ENCODE measurements at regions not wholly inside any gene's neighbourhood (a gene's known extent, or its start where the extent isn't known, plus 50 kb on each side); places are given as distances from the start of the nearest gene placed in this dataset.

GRCh38 chr5:66356011-66356565 lies 212.0 kb downstream of the SREK1 start:
- ChIA-PET POLR2A (no interaction called here), CTCF (interaction anchor here (0.6 kb wide), 1 partner anchor 454 kb away, joined by 3 read pairs; no protein-coding TSS in a partner anchor)
- Histone ChIP-seq H3K4me3 (ENCODE audit: low read depth, low read length) (no peak overlapping the region), H3K9me3 (ENCODE audit: control insufficient read depth, insufficient read depth, low read depth, low read length) (no peaks in the 10 kb centered on the region), H3K4me1 (ENCODE audit: control insufficient read depth, insufficient read depth, low read length) (no peaks in the 10 kb centered on the region), H3K36me3 (ENCODE audit: control insufficient read depth in 2 of 2, insufficient read depth in 1 of 2, low read length in 2 of 2) (no peaks in the 10 kb centered on the region), H3K27ac (ENCODE audit: extremely low read depth, low read depth, low read length) (no peak overlapping the region)
- TF ChIP-seq ZNF670 (tag by site-specific recombination; IDR thresholded peaks at IDR 0.05; ENCODE audit: low read depth) (no peak), ZNF677 (tag by site-specific recombination; IDR thresholded peaks at IDR 0.05) (no peak), ZBTB17 (tag by site-specific recombination; IDR thresholded peaks at IDR 0.05) (no peak), ZNF37A (tag by site-specific recombination; IDR thresholded peaks at IDR 0.05) (no peak), ZNF138 (tag by site-specific recombination; IDR thresholded peaks at IDR 0.05; ENCODE audit: borderline replicate concordance) (no peak), KLF8 (tag by site-specific recombination; IDR thresholded peaks at IDR 0.05) (no peak), ZFP37 (tag by site-specific recombination; IDR thresholded peaks at IDR 0.05) (no peak), MYNN (tag by site-specific recombination; IDR thresholded peaks at IDR 0.05; ENCODE audit: borderline replicate concordance) (no peak), BCL11A (tag by site-specific recombination; IDR thresholded peaks at IDR 0.05; ENCODE audit: low read depth) (no peak), ZNF707 (tag by site-specific recombination; IDR thresholded peaks at IDR 0.05) (no peak), ZNF555 (tag by site-specific recombination; conservative IDR thresholded peaks at IDR 0.05) (no peak), ZNF610 (tag by site-specific recombination; IDR thresholded peaks at IDR 0.05; ENCODE audit: borderline replicate concordance) (no peak), KLF16 (tag by site-specific recombination; IDR thresholded peaks at IDR 0.05) (no peak), ZNF600 (tag by site-specific recombination; IDR thresholded peaks at IDR 0.05) (no peak)
- TF ChIP-seq, protein P1, sequence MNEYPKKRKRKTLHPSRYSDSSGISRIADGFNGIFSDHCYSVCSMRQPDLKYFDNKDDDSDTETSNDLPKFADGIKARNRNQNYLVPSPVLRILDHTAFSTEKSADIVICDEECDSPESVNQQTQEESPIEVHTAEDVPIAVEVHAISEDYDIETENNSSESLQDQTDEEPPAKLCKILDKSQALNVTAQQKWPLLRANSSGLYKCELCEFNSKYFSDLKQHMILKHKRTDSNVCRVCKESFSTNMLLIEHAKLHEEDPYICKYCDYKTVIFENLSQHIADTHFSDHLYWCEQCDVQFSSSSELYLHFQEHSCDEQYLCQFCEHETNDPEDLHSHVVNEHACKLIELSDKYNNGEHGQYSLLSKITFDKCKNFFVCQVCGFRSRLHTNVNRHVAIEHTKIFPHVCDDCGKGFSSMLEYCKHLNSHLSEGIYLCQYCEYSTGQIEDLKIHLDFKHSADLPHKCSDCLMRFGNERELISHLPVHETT (tag by site-specific recombination; IDR thresholded peaks at IDR 0.05), result no peak

DNA sequence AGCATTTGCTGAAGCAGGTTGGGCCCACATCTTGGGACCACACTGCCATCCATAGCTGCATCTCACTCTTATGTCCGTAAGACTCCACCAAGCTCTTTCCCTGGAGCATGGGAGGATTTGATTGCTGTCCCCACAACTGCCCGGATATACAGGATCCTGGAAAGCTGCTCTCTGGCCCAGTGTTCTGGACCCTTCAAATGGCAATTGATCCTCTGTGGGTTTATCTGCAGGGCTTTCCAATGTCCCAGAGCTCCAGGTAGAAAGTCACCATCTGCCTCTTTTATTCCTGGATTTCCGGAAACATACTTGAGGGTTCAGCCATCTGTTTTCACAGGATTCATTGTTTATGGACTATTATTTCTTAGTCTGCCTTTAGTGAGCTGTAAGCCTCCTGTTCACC lies 214.6 kb downstream of the SREK1 start:
- ChIA-PET CTCF (interaction anchor here (0.5 kb wide), 1 partner anchor 413 kb away, joined by 3 read pairs; no protein-coding TSS in a partner anchor), POLR2A (no interaction called here)
- Histone ChIP-seq H3K4me3 (ENCODE audit: low read depth, low read length) (no peak overlapping the region), H3K27ac (ENCODE audit: extremely low read depth, low read depth, low read length) (no peak overlapping the region), H3K4me1 (ENCODE audit: control insufficient read depth, insufficient read depth, low read length) (no peaks in the 10 kb centered on the region), H3K9me3 (ENCODE audit: control insufficient read depth, insufficient read depth, low read depth, low read length) (no peaks in the 10 kb centered on the region), H3K36me3 (ENCODE audit: control insufficient read depth in 2 of 2, insufficient read depth in 1 of 2, low read length in 2 of 2) (no peaks in the 10 kb centered on the region)
- TF ChIP-seq, protein P2, sequence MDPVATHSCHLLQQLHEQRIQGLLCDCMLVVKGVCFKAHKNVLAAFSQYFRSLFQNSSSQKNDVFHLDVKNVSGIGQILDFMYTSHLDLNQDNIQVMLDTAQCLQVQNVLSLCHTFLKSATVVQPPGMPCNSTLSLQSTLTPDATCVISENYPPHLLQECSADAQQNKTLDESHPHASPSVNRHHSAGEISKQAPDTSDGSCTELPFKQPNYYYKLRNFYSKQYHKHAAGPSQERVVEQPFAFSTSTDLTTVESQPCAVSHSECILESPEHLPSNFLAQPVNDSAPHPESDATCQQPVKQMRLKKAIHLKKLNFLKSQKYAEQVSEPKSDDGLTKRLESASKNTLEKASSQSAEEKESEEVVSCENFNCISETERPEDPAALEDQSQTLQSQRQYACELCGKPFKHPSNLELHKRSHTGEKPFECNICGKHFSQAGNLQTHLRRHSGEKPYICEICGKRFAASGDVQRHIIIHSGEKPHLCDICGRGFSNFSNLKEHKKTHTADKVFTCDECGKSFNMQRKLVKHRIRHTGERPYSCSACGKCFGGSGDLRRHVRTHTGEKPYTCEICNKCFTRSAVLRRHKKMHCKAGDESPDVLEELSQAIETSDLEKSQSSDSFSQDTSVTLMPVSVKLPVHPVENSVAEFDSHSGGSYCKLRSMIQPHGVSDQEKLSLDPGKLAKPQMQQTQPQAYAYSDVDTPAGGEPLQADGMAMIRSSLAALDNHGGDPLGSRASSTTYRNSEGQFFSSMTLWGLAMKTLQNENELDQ (tag by site-specific recombination; IDR thresholded peaks at IDR 0.05; ENCODE audit: low read depth), result no peak
- TF ChIP-seq ZNF473 (tag by site-specific recombination; IDR thresholded peaks at IDR 0.05) (no peak), ZNF621 (tag by site-specific recombination; IDR thresholded peaks at IDR 0.05) (no peak), ZNF292 (tag by site-specific recombination; IDR thresholded peaks at IDR 0.05; ENCODE audit: borderline replicate concordance, low read depth) (no peak), MEIS1 (CRISPR knock-in tag; IDR thresholded peaks at IDR 0.05; ENCODE audit: borderline replicate concordance) (no peak), ZNF580 (tag by site-specific recombination; IDR thresholded peaks at IDR 0.05) (no peak), ZNF184 (tag by site-specific recombination; IDR thresholded peaks at IDR 0.05) (no peak), AEBP2 (tag by site-specific recombination; IDR thresholded peaks at IDR 0.05; ENCODE audit: borderline replicate concordance) (no peak), ZNF248 (tag by site-specific recombination; IDR thresholded peaks at IDR 0.05) (no peak), MYNN (tag by site-specific recombination; IDR thresholded peaks at IDR 0.05; ENCODE audit: borderline replicate concordance) (no peak), SCRT2 (tag by site-specific recombination; IDR thresholded peaks at IDR 0.05) (no peak), TRIM28 (IDR thresholded peaks at IDR 0.05; ENCODE audit: borderline replicate concordance, low read length) (no peak), ZNF335 (tag by site-specific recombination; conservative IDR thresholded peaks at IDR 0.05) (no peak), ZNF311 (tag by site-specific recombination; IDR thresholded peaks at IDR 0.05; ENCODE audit: borderline replicate concordance) (no peak), ZNF549 (tag by site-specific recombination; IDR thresholded peaks at IDR 0.05) (no peak), ZFHX2 (tag by site-specific recombination; conservative IDR thresholded peaks at IDR 0.05) (no peak)
